ENCODE measurements at regions not wholly inside any gene's neighbourhood (a gene's known extent, or its start where the extent isn't known, plus 50 kb on each side); places are given as distances from the start of the nearest gene placed in this dataset.

DNA sequence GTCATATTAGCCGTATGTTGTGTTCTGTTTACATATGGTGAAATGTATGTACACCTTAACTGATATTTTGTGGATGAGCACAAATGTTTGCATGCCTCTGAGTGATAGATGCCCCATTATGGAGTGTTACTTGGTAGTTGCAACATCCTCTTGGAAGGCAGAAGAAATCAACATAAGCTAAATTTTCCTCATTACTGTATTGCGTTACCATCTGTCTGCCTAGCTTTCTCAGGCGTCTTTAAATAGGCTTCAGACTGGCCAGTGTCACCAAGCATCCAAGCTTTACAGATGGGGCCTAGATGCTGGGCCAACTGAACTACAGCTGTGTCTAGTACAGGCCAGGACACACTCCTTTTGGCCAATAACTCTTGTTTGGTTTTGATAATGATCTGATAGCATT is 250.6 kb downstream of the SAMD5 start:
- Histone ChIP-seq H3K36me3 (ENCODE audit: insufficient read depth, low read length) (no peaks in the 10 kb centered on the region), H3K79me2 (ENCODE audit: insufficient read depth, low read length) (no peaks in the 10 kb centered on the region), H3K4me3 (ENCODE audit: insufficient read depth, low read length) (no peak overlapping the region), H2AFZ (ENCODE audit: low read length) (no peak overlapping the region), H3K27ac (ENCODE audit: low read depth, low read length) (no peak overlapping the region), H4K20me1 (ENCODE audit: insufficient read depth, low read length) (no peaks in the 10 kb centered on the region), H3K4me2 (ENCODE audit: insufficient read depth, low read length) (no peak overlapping the region), H3K9me3 (ENCODE audit: low read depth, low read length) (no peaks in the 10 kb centered on the region), H3K27me3 (ENCODE audit: insufficient read depth, low read length) (no peaks in the 10 kb centered on the region), H3K4me1 (ENCODE audit: insufficient read depth, low read length) (no peaks in the 10 kb centered on the region)
- no peak for DNase-seq (ENCODE audit: insufficient read length, low spot score, missing footprints)
- TF ChIP-seq, protein P1, sequence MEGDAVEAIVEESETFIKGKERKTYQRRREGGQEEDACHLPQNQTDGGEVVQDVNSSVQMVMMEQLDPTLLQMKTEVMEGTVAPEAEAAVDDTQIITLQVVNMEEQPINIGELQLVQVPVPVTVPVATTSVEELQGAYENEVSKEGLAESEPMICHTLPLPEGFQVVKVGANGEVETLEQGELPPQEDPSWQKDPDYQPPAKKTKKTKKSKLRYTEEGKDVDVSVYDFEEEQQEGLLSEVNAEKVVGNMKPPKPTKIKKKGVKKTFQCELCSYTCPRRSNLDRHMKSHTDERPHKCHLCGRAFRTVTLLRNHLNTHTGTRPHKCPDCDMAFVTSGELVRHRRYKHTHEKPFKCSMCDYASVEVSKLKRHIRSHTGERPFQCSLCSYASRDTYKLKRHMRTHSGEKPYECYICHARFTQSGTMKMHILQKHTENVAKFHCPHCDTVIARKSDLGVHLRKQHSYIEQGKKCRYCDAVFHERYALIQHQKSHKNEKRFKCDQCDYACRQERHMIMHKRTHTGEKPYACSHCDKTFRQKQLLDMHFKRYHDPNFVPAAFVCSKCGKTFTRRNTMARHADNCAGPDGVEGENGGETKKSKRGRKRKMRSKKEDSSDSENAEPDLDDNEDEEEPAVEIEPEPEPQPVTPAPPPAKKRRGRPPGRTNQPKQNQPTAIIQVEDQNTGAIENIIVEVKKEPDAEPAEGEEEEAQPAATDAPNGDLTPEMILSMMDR (IDR thresholded peaks at IDR 0.05; ENCODE audit: extremely low read depth, low read depth, low read length): no peak

DNA sequence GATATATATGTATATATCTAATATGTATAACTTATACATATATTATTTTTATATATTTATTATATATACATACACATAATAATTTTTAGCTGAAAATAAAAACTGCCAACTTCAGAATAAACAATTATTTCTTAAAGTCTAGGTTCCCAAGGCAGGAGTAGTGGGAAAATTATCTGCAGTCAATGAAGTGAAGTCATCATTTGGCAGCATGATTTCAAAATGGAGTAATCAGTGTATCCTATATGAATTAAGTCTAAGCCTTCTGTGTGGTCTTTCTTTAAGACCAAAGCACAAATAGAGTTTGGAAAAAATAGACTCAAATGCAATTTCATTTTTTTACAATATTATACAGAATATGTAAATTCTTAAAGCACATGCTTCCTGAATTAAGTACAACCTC is 251.0 kb downstream of the SAMD5 start:
- Histone ChIP-seq H3K79me2 (ENCODE audit: insufficient read depth, low read length) (no peaks in the 10 kb centered on the region), H3K9me3 (ENCODE audit: low read depth, low read length) (no peaks in the 10 kb centered on the region), H4K20me1 (ENCODE audit: insufficient read depth, low read length) (no peaks in the 10 kb centered on the region), H3K36me3 (ENCODE audit: insufficient read depth, low read length) (no peaks in the 10 kb centered on the region), H3K4me3 (ENCODE audit: insufficient read depth, low read length) (no peak overlapping the region), H3K27me3 (ENCODE audit: insufficient read depth, low read length) (no peaks in the 10 kb centered on the region), H3K4me1 (ENCODE audit: insufficient read depth, low read length) (no peaks in the 10 kb centered on the region), H2AFZ (ENCODE audit: low read length) (no peak overlapping the region), H3K4me2 (ENCODE audit: insufficient read depth, low read length) (no peak overlapping the region), H3K27ac (ENCODE audit: low read depth, low read length) (no peak overlapping the region)
- DNase-seq (ENCODE audit: insufficient read length, low spot score, missing footprints): no peak
- TF ChIP-seq, protein P1 (IDR thresholded peaks at IDR 0.05; ENCODE audit: extremely low read depth, low read depth, low read length): no peak

DNA sequence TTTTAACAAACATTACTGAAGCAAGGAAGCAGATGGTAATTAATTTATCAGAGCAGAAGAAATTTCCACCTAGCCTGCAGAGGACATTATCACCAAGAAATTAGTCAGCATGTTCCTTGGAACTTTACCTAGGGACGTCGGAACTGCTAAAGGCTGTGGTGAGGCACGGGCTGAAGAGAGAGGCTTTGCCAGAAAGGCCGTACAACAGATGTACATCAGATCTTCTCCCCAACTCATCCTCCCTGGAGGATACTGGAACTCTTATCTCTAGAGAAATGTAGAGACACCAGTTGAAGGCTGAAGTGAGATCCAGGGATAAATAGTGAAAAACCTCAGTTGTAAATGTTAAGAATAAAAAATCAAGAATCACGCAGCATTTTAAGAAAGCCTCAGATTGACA is 257.1 kb downstream of the SAMD5 start:
- H3K27me3 ChIP-seq (ENCODE audit: insufficient read depth, low read length): no peaks in the 10 kb centered on the region
- H2AFZ ChIP-seq (ENCODE audit: low read length): no peak overlapping the region
- H3K4me2 ChIP-seq (ENCODE audit: insufficient read depth, low read length): no peak overlapping the region
- H3K4me3 ChIP-seq (ENCODE audit: insufficient read depth, low read length): no peak overlapping the region
- no peak for DNase-seq (ENCODE audit: insufficient read length, low spot score, missing footprints)
- H3K79me2 ChIP-seq (ENCODE audit: insufficient read depth, low read length): no peaks in the 10 kb centered on the region
- H3K27ac ChIP-seq (ENCODE audit: low read depth, low read length): no peak overlapping the region
- TF ChIP-seq, protein P1 (IDR thresholded peaks at IDR 0.05; ENCODE audit: extremely low read depth, low read depth, low read length): no peak
- H3K9me3 ChIP-seq (ENCODE audit: low read depth, low read length): no peaks in the 10 kb centered on the region
- H4K20me1 ChIP-seq (ENCODE audit: insufficient read depth, low read length): no peaks in the 10 kb centered on the region
- H3K4me1 ChIP-seq (ENCODE audit: insufficient read depth, low read length): no peaks in the 10 kb centered on the region
- no peaks in the 10 kb centered on the region for H3K36me3 ChIP-seq (ENCODE audit: insufficient read depth, low read length)

DNA sequence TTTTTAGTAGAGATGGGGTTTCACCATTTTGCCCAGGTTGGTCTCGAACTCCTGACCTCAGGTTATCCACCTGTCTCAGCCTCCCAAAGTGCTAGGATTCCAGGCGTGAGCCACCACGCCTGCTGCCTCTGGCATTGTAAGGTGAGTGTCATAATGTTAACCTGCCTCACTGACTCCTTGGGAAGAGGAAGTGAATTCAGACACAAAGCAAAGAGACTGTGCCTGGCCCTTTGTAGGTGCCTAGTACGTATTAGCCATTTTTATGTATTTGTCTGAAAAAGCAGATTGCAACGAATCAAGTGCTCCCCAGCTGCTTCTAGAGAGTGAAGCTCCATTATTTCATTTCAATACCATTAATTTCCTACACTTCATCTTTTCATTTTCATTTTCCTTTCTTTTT is 260.5 kb downstream of the SAMD5 start:
- Histone ChIP-seq H3K9me3 (ENCODE audit: low read depth, low read length) (no peaks in the 10 kb centered on the region), H3K79me2 (ENCODE audit: insufficient read depth, low read length) (no peaks in the 10 kb centered on the region), H3K4me2 (ENCODE audit: insufficient read depth, low read length) (no peak overlapping the region), H3K36me3 (ENCODE audit: insufficient read depth, low read length) (no peaks in the 10 kb centered on the region), H2AFZ (ENCODE audit: low read length) (no peak overlapping the region), H3K27ac (ENCODE audit: low read depth, low read length) (no peak overlapping the region), H4K20me1 (ENCODE audit: insufficient read depth, low read length) (no peaks in the 10 kb centered on the region), H3K27me3 (ENCODE audit: insufficient read depth, low read length) (no peaks in the 10 kb centered on the region), H3K4me3 (ENCODE audit: insufficient read depth, low read length) (no peak overlapping the region), H3K4me1 (ENCODE audit: insufficient read depth, low read length) (no peaks in the 10 kb centered on the region)
- TF ChIP-seq, protein P1 (IDR thresholded peaks at IDR 0.05; ENCODE audit: extremely low read depth, low read depth, low read length): no peak
- no peak for DNase-seq (ENCODE audit: insufficient read length, low spot score, missing footprints)

Data from osteoblast (primary cell).